ENCODE measurements at regions not wholly inside any gene's neighbourhood (a gene's known extent, or its start where the extent isn't known, plus 50 kb on each side); places are given as distances from the start of the nearest gene placed in this dataset.
"Not testable (repeated sequence)": the region's sequence is repeated elsewhere in the genome, so short reads cannot be mapped to it uniquely, and the experiment has no call there.

DNA sequence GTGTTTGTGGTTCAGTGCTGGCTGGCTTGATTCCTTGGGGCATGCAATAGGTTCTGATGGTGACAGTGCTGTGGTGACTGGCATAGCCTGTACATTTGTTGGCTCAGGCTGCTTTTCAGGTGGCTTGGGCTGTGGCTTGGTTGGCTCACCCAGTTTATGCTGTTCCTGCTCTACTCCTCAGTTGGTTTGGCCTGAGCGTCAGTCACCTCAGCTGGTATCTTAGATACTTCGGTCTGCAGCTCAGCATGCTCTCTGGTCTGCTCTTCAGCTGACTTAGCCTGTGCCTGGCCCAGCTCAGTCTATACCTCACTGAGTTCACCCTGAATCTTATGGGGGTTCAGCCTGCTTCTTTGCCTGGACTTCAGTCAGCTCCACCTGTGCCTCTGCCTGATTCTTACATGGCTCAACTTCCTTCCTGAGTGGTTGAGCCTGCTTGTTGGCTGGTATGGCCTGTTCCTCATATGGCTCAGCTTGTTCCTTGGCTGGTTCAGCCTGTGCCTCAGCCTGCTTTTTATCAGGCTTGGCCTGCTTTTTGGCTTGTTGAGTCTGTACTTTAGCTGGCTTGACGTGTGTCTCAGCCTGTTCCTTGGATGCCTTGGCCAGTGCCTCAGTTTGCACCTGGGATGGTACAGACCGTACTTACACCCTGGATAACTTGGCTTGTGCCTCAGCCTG, 170.6 kb downstream of the MSN start:
- Mint-ChIP-seq H3K27ac (no peak overlapping the region), H3K27me3 (peaks cover 0 to 9% of the 10 kb centered on the region in 2 donors), H3K9me3 (no peaks in the 10 kb centered on the region), H3K4me3 (no peak overlapping the region), H3K4me1 (ENCODE audit: low read depth in 2 of 2) (peaks cover 5 to 13% of the 10 kb centered on the region in 2 donors), H3K36me3 (no peaks in the 10 kb centered on the region)
- DNase-seq (ENCODE audit: low spot score) (no peak), ATAC-seq (no peak)

DNA sequence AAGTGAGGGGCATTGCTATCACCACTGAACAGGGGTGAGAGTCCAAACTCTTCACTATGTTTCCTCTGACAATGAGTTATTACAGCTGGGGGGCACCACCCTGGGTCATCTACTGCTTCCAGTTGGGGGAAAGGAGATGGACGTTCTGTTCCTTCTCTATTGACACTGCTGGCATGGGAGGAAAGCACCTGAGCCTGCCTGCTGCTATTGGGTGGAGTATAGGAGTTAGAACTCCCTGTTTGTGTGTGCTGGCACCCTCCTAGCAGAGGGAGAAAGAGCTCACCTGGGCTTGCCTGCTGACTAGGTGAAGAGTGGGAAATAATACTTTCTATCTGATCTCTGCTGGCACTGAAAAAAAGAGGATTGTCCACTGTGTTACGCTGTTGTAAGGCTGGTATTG, 163.8 kb downstream of the MSN start:
- DNase-seq (ENCODE audit: low spot score), result no peak
- no peaks in the 10 kb centered on the region for H3K36me3 Mint-ChIP-seq
- no peaks in the 10 kb centered on the region for H3K9me3 Mint-ChIP-seq
- no peak overlapping the region for H3K4me3 Mint-ChIP-seq
- peaks cover 0 to 20% of the 10 kb centered on the region in 2 donors for H3K27me3 Mint-ChIP-seq
- ATAC-seq, result no peak
- peaks cover 0 to 4% of the 10 kb centered on the region in 2 donors for H3K4me1 Mint-ChIP-seq (ENCODE audit: low read depth in 2 of 2)
- H3K27ac Mint-ChIP-seq, result peak overlapping the region in 1 of 2 donors; percentile 66

DNA sequence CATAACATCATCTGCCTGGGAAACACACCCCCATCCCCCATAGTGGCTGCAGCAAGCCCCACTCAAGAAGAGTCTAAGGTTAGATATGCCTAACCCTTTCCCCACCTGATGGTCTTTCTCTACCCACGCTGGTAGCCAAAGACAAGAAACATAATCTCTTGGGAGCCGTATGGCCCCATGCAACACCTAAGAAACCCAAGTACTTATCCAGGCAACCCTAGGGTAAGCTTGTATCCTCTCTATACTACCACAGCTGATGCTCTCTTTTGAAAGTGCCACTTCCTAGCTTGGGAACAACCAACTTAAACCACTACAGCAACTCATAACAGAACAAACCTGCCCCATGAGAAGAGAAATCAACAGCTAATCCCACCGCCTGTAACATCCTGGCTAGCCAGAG, 161.1 kb downstream of the MSN start:
- no peaks in the 10 kb centered on the region for H3K36me3 Mint-ChIP-seq
- peaks cover 0 to 22% of the 10 kb centered on the region in 2 donors for H3K27me3 Mint-ChIP-seq
- no peaks in the 10 kb centered on the region for H3K9me3 Mint-ChIP-seq
- H3K27ac Mint-ChIP-seq, result no peak overlapping the region
- DNase-seq (ENCODE audit: low spot score) (no peak), ATAC-seq (no peak)
- H3K4me1 Mint-ChIP-seq (ENCODE audit: low read depth in 2 of 2), result peaks cover 0 to 4% of the 10 kb centered on the region in 2 donors
- no peak overlapping the region for H3K4me3 Mint-ChIP-seq

DNA sequence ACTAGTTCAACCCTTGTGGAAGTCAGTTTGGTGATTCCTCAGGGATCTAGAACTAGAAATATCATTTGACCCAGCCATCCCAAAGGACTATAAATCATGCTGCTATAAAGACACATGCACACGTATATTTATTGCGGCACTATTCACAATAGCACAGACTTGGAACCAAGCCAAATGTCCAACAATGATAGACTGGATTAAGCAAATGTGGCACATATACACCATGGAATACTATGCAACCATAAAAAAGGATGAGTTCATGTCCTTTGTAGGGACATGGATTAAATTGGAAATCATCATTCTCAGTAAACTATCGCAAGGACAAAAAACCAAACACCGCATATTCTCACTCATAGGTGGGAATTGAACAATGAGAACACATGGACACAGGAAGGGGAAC, 157.8 kb downstream of the MSN start:
- not testable (repeated sequence) for H3K27ac Mint-ChIP-seq; DNase-seq (ENCODE audit: low spot score); H3K4me3 Mint-ChIP-seq; ATAC-seq; H3K36me3 Mint-ChIP-seq; H3K9me3 Mint-ChIP-seq
- peaks cover 0 to 32% of the 10 kb centered on the region in 2 donors for H3K27me3 Mint-ChIP-seq
- H3K4me1 Mint-ChIP-seq (ENCODE audit: low read depth in 2 of 2), result peaks cover 4 to 19% of the 10 kb centered on the region in 2 donors

DNA sequence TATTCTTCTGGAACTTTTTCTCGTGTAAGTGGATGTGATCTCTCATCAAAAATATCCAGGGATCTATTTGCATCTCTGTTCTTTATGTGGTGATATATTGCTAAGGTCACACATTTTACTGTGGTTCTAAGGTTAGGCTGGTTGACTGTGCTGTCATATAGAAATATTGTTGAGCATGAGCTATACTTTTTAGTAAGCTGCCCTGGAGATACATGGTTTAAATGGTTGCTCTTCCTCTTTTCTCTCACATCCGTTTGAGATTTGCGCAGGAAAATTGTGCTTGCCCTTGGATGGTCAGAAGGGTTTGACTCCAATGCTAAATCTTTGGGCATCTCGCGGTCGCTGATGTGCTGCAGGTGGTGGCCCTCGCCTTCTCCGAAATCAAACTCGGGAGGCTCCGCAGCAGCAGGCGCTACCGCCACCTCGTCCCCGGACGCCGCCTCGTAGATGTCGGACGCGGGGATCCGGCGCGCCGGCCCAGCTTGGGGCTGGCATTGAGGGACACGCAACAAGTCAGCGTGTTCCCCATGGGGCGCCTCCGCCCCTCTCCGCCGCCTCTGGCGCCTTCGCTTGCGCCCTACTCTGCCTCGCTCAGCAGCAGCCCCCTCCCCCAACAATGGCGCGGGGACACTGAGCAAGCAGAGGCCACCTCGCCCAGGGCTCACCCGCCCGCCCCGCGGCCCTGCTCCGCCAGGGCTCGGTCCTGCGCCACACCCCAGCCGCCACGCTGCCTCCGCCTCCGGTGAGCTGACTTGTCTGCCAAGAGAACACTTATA, 154.5 kb downstream of the MSN start:
- peak overlapping the region; percentile 56 to 61 for H3K27ac Mint-ChIP-seq
- peaks cover 0 to 23% of the 10 kb centered on the region in 2 donors for H3K27me3 Mint-ChIP-seq
- H3K4me1 Mint-ChIP-seq (ENCODE audit: low read depth in 2 of 2), result peaks cover 4 to 17% of the 10 kb centered on the region in 2 donors
- peak overlapping the region; percentile 69 for H3K4me3 Mint-ChIP-seq
- no peaks in the 10 kb centered on the region for H3K36me3 Mint-ChIP-seq
- DNase-seq (ENCODE audit: low spot score) (no peak), ATAC-seq (peak; percentile 77 to 80)
- H3K9me3 Mint-ChIP-seq, result no peaks in the 10 kb centered on the region

DNA sequence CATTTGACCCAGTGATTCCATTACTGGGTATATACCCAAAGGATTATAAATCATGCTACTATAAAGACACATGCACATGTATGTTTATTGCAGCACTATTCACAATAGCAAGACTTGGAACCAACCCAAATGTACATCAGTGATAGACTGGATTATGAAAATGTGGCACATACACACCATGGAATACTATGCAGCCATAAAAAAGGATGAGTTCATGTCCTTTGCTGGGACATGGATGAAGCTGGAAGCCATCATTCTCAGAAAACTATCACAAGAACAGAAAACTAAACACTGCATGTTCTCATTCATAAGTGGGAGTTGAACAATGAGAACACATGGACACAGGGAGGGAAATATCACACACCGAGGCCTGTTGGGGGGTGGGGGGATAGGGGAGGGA, 152.5 kb downstream of the MSN start:
- DNase-seq (ENCODE audit: low spot score); H3K27ac Mint-ChIP-seq; H3K4me3 Mint-ChIP-seq; H3K36me3 Mint-ChIP-seq; H3K9me3 Mint-ChIP-seq; ATAC-seq: not testable (repeated sequence)
- Mint-ChIP-seq H3K27me3 (peaks cover 0 to 19% of the 10 kb centered on the region in 2 donors), H3K4me1 (ENCODE audit: low read depth in 2 of 2) (peaks cover 4 to 15% of the 10 kb centered on the region in 2 donors)

DNA sequence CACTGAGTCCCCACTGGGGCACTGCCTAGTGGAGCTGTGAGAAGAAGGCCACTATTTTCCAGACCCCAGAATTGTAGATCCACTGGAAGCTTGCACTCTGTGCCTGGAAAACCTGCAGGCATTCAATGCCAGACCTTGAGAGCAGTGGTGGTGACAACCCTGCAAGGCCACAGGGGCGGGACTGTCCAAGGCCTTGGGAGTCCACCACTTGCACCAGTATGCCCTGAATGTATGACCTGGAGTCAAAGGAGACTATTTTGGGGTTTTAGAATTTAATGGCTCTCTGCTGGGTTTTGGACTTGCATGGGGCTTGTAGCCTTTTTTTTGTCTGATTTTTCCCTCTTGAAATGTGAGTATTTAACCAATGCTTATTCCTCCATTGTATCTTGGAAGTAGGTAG, 145.8 kb downstream of the MSN start:
- DNase-seq (ENCODE audit: low spot score) (no peak), ATAC-seq (no peak)
- Mint-ChIP-seq H3K9me3 (peaks cover 6% of the 10 kb centered on the region), H3K27me3 (peaks cover 0 to 3% of the 10 kb centered on the region in 2 donors), H3K36me3 (peaks cover 14% of the 10 kb centered on the region), H3K4me1 (ENCODE audit: low read depth in 2 of 2) (no peaks in the 10 kb centered on the region), H3K27ac (no peak overlapping the region), H3K4me3 (no peak overlapping the region)

DNA sequence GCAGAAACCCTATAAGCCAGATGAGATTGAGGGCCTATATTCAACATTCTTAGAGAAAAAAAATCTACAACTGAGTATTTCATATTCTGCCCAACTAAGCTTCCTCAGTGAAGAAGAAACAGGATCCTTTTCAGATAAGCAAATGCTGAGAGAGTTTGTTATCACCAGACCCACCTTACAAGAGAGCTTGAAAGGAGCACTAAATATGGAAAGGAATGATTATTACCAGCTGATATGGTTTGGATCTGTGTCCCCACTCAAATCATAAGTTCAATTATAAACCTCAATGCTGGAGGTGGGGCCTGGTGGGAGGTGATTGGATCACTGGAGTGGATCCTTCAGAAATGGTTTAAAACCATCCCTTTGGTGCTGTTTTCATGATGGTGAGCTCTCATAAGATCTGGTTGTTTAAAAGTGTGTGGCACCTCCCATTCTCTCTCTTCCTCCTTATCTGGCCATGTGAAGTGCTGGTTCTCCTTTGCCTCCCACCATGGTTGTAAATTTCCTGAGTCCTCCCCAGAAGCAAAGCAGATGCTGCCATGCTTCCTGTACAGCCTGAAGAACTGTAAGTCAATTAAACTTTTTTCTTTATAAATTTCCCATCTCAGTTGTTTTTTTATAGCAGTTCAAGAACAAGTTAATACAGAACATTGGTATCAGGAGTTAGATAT, 144.2 kb downstream of the MSN start:
- peaks cover 14% of the 10 kb centered on the region for H3K36me3 Mint-ChIP-seq
- DNase-seq (ENCODE audit: low spot score) (no peak), ATAC-seq (no peak)
- H3K27ac Mint-ChIP-seq, result no peak overlapping the region
- peaks cover 0 to 3% of the 10 kb centered on the region in 2 donors for H3K27me3 Mint-ChIP-seq
- no peaks in the 10 kb centered on the region for H3K4me1 Mint-ChIP-seq (ENCODE audit: low read depth in 2 of 2)
- H3K4me3 Mint-ChIP-seq, result no peak overlapping the region
- peaks cover 6% of the 10 kb centered on the region for H3K9me3 Mint-ChIP-seq
